ENCODE measurements at regions not wholly inside any gene's neighbourhood (a gene's known extent, or its start where the extent isn't known, plus 50 kb on each side); places are given as distances from the start of the nearest gene placed in this dataset.

GRCh38 chr1:67918067-67918466, 84.8 kb upstream of the GNG12 start:
- no peak for TF ChIP-seq CTCF (IDR thresholded peaks at IDR 0.05)
- TF ChIP-seq POLR2A (IDR thresholded peaks at IDR 0.05), result no peak

All from esophagus squamous epithelium (tissue), 4 donors.